Amygdala (tissue), 56 donors: ENCODE measurements at regions not wholly inside any gene's neighbourhood (a gene's known extent, or its start where the extent isn't known, plus 50 kb on each side); places are given as distances from the start of the nearest gene placed in this dataset.
A peak's percentile ranks its signal among the peaks of the same experiment; 100 is the strongest.
"Not testable (repeated sequence)": the region's sequence is repeated elsewhere in the genome, so short reads cannot be mapped to it uniquely, and the experiment has no call there.

ENCODE experiments used
- DNase-seq, 56 donors: peaks; one replicate each; lab custom pipeline; 2025; lab: John Stamatoyannopoulos, UW

DNA sequence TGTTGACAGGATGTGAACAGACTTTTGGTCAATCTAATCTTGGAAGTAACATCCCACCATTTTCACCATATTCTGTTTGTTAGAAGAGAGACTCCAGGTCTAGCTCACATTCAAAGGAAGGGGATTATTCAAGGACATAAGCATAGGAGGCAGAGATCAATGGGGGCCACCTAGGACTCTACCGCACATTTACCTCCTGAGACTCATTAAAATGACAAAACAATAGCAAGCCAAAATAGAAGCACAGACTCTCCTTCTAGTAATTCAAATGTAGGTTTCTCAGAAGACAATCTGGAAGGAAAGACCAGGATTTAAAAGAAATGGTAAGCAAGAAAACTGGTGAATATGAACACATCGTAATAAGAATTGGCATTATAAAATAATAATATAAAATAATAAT lies 156.4 kb upstream of the KYNU start:
- DNase-seq, result no peak

DNA sequence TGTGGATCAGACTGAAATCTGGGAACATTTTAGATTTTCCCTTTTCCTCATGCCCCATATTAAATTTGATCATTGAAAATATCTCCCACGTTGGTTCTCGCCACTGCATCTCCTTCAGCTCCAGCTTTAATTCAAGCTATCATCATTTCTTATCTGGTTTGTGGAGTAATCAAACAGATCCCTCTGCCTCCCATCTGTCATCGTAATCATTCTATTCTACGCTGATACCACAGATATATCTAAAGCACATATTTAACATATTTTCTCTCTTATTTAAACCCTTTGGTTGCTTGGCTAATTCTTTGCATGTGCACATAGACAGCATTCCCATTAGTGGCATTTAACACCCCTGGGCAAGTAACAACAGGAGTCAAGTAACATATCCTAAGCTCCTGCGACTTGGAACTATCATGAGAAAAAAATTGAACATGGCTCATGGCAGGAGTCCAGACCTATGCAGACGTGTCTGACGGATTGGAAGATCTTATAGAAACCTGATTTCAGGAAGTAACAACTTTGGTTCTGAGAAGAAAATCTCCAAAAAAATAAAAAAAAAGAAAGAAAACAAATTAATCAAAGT lies 158.8 kb upstream of the KYNU start:
- no peak for DNase-seq

DNA sequence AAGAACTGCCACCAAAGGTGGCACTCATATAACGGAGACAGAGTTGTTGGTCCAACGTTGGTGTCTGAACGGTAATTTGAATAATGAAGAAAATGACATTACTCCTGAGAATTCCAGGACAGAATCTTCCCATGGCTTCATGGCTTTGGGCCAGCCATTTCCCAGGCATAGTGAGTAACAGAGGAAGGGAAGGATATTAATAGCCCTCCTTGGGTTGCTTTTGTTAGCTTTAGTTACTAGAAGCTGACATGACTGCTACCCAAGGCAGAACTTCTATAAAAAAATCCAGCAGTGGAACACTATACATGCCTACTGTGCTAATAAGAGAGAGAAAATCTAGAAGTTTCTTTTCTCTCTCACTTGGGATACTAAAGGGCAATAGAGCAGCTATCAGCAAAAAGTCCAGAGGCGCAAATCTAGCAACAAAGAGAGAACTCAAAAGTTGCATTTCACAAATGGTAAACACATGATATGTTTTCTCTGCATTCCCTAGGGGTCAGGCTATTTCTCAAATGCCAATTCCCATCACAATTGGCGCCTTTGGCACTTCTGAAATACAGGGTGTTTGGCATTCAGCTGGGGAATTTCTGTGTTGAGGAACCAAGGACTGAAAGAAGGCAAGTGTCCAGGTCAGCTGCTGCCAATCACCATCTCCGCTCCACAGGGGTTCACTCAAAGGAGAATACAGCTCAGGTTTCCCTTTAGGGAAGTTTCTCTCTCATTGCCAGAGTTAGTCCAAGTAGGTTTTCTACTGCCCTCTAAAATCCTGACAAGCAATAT lies 160.8 kb upstream of the KYNU start:
- DNase-seq, result peak in 5 of 56 donors; percentile 2 to 14 (median 6)

DNA sequence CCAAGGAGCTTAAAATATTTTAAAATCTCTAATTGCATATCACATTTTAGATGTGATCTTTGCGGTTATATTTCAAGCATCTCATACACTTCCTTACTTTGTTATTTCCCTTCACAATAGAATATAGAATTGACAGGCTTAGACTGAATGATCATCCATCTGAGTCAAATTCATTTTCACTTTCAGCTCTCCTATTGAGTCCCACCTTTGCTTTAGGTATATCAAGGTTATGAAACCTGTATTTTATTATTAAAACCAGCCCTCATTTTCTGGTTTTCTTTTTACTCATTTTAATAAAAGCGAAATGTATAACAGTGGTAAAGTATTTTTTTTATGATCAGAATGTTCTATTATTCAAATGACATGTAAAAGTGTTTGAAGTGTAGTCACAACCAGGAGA lies 162.9 kb upstream of the KYNU start:
- no peak for DNase-seq

DNA sequence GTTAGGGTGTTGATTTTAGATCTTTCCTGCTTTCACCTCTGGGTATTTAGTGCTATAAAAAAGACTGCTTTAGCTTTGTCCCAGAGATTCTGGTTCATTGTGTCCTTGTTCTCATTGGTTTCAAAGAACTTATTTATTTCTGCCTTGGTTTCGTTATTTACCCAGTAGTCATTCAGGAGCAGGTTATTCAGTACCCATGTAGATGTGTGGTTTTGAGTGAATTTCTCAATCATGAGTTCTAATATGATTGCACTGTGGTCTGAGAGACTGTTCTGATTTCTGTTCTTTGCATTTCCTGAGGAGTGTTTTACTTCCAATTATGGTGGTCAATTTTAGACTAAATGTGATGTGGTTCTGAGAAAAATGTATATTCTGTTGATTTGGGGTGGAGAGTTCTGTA lies 167.1 kb upstream of the KYNU start:
- no peak for DNase-seq

GRCh38 chr2:142707318-142707717 lies 170.1 kb upstream of the KYNU start:
- DNase-seq, result no peak

- DNase-seq, result not testable (repeated sequence)
Measured at GRCh38 chr2:142702397-142702796, 175.1 kb upstream of the KYNU start.

- DNase-seq, result peak in 2 of 56 donors; percentile 3 to 9
Measured at GRCh38 chr2:142695350-142696257, 181.9 kb upstream of the KYNU start.

- no peak for DNase-seq
Measured at GRCh38 chr2:142694282-142694681, 183.2 kb upstream of the KYNU start.

- DNase-seq, result no peak
Measured at GRCh38 chr2:142693171-142693950, 184.1 kb upstream of the KYNU start.

GRCh38 chr2:142688856-142689605 lies 188.4 kb upstream of the KYNU start:
- DNase-seq, result no peak

GRCh38 chr2:142687509-142687908 lies 190.0 kb upstream of the KYNU start:
- no peak for DNase-seq

DNA sequence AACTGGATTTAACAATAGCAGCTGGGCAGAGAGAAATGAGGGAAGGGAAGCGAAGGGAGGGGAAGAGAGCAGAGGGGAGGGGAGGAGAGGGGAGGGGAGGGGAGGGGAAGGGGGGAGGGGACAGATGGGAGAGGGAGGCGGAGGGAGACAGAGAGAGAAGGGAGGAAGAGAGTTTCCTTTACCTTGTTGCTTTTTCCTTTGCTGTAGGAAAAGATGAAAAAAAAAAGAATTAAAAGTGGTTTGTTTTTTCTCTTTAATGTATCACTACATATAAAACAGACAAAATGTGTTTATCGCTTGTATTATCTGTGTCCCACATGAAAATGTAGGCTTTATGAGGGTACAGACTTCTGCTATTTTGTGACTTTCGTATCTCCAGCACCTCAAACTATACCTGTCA lies 190.4 kb upstream of the KYNU start:
- no peak for DNase-seq

GRCh38 chr2:142684667-142685066 lies 192.8 kb upstream of the KYNU start:
- no peak for DNase-seq

- no peak for DNase-seq
Measured at GRCh38 chr2:142682528-142682927, 194.9 kb upstream of the KYNU start.

DNA sequence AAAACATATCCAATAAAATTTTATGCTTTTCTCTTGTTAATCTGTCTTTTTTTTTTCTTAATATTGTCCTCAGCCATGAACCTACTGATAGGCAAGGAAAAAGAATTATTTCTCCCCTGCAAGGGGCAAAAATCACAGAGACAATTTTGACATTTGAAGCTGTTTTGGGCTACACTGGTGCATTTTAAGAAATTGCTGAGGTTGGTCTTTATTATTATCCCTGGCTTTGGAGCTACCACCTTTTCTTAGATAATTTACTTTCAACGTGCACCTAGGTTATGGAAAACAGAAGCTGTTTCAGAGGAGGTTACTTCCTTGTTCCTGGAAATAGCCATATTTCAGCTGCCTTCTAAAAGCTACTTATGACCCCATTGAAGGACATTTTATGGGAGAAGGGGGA lies 195.5 kb upstream of the KYNU start:
- no peak for DNase-seq

DNA sequence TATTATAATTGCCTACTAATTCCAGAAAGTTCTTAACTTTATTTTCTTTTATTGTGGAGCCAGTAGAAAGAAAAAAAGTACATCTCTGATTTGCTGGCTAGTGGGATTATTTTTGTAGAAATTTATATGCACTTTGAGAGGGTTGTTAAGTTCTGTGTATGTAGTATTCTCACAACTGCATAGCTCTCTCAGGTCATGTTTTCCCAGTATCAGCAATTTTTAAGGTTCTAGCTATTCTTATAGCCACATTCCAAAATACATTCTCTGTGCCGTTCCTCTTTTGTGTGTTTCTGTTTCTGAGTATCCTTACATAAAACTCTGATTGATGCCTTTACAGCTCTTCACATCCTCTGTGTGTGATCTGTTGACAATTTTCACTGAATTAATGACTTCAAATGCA lies 199.3 kb upstream of the KYNU start:
- DNase-seq, result no peak

DNA sequence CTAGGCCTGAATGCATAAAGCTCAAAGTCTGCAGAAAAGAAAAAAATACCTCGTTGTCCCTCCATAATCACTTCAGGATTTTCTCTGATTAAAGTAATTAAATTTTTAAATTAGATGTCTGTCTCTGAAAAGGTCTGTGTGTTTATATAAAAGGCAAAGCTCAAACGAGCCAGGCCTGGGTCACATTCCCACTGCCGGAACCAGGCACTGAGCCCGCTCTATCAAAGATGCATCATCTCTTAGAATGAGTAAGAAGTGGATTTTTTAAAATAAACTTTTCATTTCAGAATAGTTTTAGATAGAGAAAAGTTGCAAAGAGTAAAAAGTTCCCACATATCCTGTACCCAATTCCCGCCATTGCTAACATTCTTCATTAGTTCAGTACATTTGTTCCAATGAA lies 202.1 kb upstream of the KYNU start:
- DNase-seq, result no peak

GRCh38 chr2:142673836-142674235 lies 203.6 kb upstream of the KYNU start:
- DNase-seq, result no peak

- DNase-seq, result no peak
Measured at GRCh38 chr2:142672698-142673097, 204.8 kb upstream of the KYNU start.
